Fibroblast of the aortic adventitia (primary cell): ENCODE measurements at regions not wholly inside any gene's neighbourhood (a gene's known extent, or its start where the extent isn't known, plus 50 kb on each side); places are given as distances from the start of the nearest gene placed in this dataset.

Experiments used
- DNase-seq: peaks from one replicate; pipeline ENCODE4 v3.0.0-alpha.2; 2010; ENCODE audit warnings: low read depth
- H3K4me3 ChIP-seq: 2 replicates; pipeline ENCODE4 v1.5.1; 2011; ENCODE audit warnings: low read depth, mild to moderate bottlenecking, control low read depth, low read length, moderate library complexity
- TF ChIP-seq, protein P1 (sequence below): IDR thresholded peaks from 2 replicates; pipeline ENCODE4 v1.5.1; 2011; ENCODE audit warnings: mild to moderate bottlenecking, low read length, control low read depth, inconsistent platforms; ENCODE audit not compliant: insufficient read depth

DNA sequence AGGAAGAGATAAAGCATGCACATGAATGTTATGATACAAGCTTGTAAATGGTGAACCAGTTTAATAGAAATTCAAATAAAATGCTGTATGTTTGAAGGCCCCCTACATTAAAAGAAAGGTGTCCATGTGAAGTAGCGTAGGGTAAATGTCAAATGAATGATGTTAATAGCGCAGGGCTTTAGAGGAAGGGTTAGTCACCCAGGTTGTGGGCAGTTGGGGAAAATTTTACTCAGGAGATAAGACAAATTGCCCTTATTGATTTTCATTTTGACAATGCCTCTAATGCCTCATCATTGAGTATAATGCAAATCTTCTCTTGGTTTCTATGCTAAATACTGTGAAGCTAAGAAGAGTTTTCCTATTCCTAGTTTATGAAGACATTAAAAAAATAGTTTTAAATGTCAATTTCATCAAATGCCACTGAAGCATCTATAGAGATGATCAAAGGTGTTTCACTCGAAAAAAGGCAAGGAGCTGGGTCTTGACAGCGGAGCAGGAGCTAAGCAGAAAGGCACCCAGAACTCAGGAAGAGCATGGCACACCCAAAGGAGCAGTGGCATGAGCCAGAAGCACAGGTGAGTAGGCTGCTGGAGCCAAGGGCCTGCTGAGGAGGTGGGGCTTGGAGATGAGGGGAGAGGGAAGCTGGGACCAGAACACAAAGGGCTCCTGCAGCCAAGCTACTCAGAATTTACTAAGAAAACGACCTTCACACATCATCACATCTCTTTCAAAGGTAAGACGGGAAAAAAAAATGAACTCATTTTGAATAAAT lies 129.3 kb upstream of the ACKR3 start:
- TF ChIP-seq, protein P1, sequence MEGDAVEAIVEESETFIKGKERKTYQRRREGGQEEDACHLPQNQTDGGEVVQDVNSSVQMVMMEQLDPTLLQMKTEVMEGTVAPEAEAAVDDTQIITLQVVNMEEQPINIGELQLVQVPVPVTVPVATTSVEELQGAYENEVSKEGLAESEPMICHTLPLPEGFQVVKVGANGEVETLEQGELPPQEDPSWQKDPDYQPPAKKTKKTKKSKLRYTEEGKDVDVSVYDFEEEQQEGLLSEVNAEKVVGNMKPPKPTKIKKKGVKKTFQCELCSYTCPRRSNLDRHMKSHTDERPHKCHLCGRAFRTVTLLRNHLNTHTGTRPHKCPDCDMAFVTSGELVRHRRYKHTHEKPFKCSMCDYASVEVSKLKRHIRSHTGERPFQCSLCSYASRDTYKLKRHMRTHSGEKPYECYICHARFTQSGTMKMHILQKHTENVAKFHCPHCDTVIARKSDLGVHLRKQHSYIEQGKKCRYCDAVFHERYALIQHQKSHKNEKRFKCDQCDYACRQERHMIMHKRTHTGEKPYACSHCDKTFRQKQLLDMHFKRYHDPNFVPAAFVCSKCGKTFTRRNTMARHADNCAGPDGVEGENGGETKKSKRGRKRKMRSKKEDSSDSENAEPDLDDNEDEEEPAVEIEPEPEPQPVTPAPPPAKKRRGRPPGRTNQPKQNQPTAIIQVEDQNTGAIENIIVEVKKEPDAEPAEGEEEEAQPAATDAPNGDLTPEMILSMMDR, result no peak
- no peak overlapping the region for H3K4me3 ChIP-seq
- DNase-seq, result no peak

DNA sequence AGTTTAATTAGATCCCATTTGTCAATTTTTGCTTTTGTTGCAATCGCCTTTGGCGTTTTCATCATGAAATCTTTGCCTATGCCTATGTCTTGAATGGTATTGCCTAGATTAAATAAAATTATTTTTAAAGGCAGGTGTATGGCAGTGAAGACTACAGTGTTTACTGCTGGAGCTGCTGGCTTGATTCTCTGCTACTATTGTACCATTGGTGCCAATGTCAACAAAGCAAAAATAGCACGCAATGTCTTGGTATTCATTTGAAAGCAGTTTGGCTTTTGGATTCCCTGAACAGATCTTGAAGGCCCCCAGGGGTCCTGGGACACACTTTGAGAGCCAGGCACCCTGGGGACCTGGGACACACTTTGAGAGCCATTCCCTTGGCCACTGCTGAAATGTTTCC lies 125.4 kb upstream of the ACKR3 start:
- H3K4me3 ChIP-seq, result no peak overlapping the region
- TF ChIP-seq, protein P1, result no peak
- no peak for DNase-seq

DNA sequence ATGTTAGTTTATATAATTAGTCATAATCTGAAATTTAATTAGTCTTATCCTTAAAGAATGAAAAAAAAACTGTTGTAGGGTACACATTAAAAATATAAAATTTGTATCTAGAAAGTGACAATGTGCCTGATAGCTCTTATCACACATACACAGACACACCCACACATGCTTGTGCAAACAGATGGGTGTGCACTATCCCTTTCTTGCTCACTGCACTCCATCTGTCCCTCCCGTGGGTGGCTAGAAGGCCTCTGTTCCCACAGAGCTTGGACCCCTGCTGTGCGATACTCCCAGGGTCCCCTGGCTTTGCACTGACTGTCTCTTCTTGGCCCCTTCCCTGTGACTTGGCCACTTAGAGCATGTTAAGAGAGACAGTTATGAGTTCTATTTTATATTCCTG lies 123.9 kb upstream of the ACKR3 start:
- H3K4me3 ChIP-seq, result no peak overlapping the region
- TF ChIP-seq, protein P1, result no peak
- no peak for DNase-seq

DNA sequence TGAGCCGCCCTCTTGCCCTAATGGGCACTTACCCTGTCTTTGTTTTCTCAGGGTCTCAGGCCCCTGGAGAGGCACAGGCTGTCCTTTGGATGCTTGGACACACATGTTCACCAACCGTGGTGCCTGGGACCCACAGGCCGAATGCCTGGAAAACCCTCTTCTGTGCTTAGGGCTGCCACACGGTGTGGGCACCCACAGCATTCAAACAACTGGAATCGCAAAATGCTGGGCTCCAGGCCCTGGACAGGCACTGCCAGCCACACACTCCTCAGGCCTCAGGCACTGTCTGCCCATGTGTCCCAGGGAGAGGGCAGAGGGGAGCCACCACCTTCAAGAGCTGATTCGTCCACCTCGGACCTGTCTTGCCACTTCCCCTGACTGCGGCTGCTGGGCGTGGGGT lies 123.1 kb upstream of the ACKR3 start:
- H3K4me3 ChIP-seq, result no peak overlapping the region
- DNase-seq, result no peak
- TF ChIP-seq, protein P1, result no peak

DNA sequence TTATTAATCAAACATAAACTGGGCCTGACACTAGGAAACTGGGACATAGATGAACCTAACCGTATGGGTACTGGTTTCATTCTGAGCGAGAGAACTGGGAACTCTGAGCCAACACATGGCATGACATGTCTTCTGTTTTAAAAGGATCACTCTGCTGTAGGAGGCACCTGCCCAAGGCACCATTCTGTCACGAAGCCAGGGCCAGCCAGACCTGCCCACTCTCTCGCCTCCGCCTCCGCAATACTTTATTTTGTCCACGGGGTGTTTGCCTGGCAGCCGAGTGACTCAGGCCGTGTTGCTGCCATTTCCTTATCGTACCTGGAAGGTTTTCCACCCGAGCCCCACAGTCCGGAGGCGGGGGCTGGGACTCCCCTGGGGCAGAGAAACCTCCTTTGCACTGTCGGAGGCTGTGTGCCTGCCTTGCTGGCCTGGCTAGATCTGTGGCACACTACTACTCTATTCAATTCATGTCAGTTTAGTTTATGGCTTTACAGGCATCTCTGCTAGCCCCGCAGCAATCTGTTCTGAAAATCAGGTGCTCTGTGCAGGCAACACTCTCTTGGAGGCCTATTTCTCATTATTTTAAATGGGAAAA lies 120.4 kb upstream of the ACKR3 start:
- no peak for DNase-seq
- H3K4me3 ChIP-seq, result no peak overlapping the region
- TF ChIP-seq, protein P1, result no peak

DNA sequence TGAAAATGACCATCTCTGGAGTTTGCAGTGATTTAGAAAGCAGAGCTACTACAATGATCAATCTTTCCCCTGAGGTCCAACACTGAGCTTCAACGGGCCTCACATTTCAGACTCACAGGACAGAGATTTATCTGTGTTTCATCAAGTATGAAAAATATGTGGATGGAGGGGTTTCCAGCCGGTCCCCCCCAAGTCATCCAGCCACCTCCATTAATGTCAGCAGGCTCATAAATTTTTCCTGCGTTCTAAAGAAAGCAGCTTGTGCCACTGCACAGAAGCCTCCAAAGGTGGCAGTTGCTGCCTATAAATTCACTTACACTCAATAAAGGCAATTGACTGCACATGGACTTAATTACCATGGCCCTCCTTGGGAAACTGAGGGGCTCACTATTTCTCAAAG lies 117.4 kb upstream of the ACKR3 start:
- DNase-seq, result no peak
- H3K4me3 ChIP-seq, result no peak overlapping the region

More for the DNA sequence above, 117.4 kb upstream of the ACKR3 start:
- TF ChIP-seq, protein P1, result no peak
